ENCODE measurements at regions not wholly inside any gene's neighbourhood (a gene's known extent, or its start where the extent isn't known, plus 50 kb on each side); places are given as distances from the start of the nearest gene placed in this dataset.
"Not testable (repeated sequence)": the region's sequence is repeated elsewhere in the genome, so short reads cannot be mapped to it uniquely, and the experiment has no call there.

- no peak for DNase-seq
- Histone ChIP-seq H3K36me3 (ENCODE audit: insufficient read depth, low read length) (peaks cover 13% of the 10 kb centered on the region; the same call in 1 of the 2 replicates), H2AFZ (ENCODE audit: low read length) (peak overlapping the region; percentile 18; the same call in 1 of the 2 replicates), H3K9me3 (ENCODE audit: low read length) (no peaks in the 10 kb centered on the region), H3K4me1 (ENCODE audit: low read length) (peaks cover 69% of the 10 kb centered on the region), H3K4me3 (ENCODE audit: low read length) (peak overlapping the region; percentile 29), H3K9me2 (replicated peaks; ENCODE audit: insufficient read depth, low read length) (no peaks in the 10 kb centered on the region), H3K27ac (ENCODE audit: low read length) (peak overlapping the region; percentile 40; the same call in 1 of the 2 replicates), H3K27me3 (ENCODE audit: low read length) (no peaks in the 10 kb centered on the region), H3K79me2 (ENCODE audit: low read length) (no peaks in the 10 kb centered on the region), H3K9ac (ENCODE audit: low read length) (no peak overlapping the region), H4K20me1 (ENCODE audit: insufficient read depth, low read depth, low read length) (no peaks in the 10 kb centered on the region), H3K4me2 (ENCODE audit: low read depth, low read length, poor library complexity, severe bottlenecking) (peak overlapping the region; percentile 29)
Observed at GRCh38 chr2:107136733-107137132, 250.8 kb upstream of the ST6GAL2 start.

- no peak for DNase-seq
- peak overlapping the region; percentile 29 for H3K4me2 ChIP-seq (ENCODE audit: low read depth, low read length, poor library complexity, severe bottlenecking)
Observed at GRCh38 chr2:107137706-107138105, 251.7 kb upstream of the ST6GAL2 start.

DNA sequence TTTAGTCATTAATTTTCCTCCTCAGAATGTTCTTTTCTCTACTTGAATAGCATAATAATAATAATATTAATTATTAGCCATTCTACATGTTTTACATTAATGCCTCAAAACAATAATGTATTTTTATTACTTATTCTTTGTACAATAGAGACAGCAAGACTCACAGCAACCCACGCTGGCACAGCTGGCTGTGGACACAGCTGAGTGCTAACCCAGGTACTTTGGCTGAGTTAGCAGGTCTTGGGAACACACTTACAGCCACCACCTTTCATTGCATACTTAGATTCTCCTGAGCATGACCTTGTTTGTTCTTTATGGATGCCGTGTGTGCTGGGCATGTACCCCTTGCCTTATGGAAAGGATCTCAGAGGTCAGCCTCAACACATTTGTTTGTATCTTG, 260.2 kb upstream of the ST6GAL2 start:
- no peak overlapping the region for H3K4me3 ChIP-seq (ENCODE audit: low read length)
- H3K27ac ChIP-seq (ENCODE audit: low read length) = no peak overlapping the region
- H2AFZ ChIP-seq (ENCODE audit: low read length) = no peak overlapping the region
- H3K4me1 ChIP-seq (ENCODE audit: low read length) = peaks cover 9% of the 10 kb centered on the region
- no peaks in the 10 kb centered on the region for H3K9me2 ChIP-seq (replicated peaks; ENCODE audit: insufficient read depth, low read length)
- H3K27me3 ChIP-seq (ENCODE audit: low read length) = no peaks in the 10 kb centered on the region
- DNase-seq = no peak
- no peaks in the 10 kb centered on the region for H3K79me2 ChIP-seq (ENCODE audit: low read length)
- H3K9me3 ChIP-seq (ENCODE audit: low read length) = no peaks in the 10 kb centered on the region
- no peaks in the 10 kb centered on the region for H3K36me3 ChIP-seq (ENCODE audit: insufficient read depth, low read length)
- H3K9ac ChIP-seq (ENCODE audit: low read length) = no peak overlapping the region
- no peak overlapping the region for H3K4me2 ChIP-seq (ENCODE audit: low read depth, low read length, poor library complexity, severe bottlenecking)
- no peaks in the 10 kb centered on the region for H4K20me1 ChIP-seq (ENCODE audit: insufficient read depth, low read depth, low read length)

More at GRCh38 chr2:107137706-107138105, 251.7 kb upstream of the ST6GAL2 start:
- H3K27me3 ChIP-seq (ENCODE audit: low read length) = no peaks in the 10 kb centered on the region
- H3K4me3 ChIP-seq (ENCODE audit: low read length) = peak overlapping the region; percentile 29; the same call in 1 of the 2 replicates
- no peaks in the 10 kb centered on the region for H3K9me2 ChIP-seq (replicated peaks; ENCODE audit: insufficient read depth, low read length)
- H4K20me1 ChIP-seq (ENCODE audit: insufficient read depth, low read depth, low read length) = no peaks in the 10 kb centered on the region
- H3K9ac ChIP-seq (ENCODE audit: low read length) = no peak overlapping the region
- peak overlapping the region; percentile 40 for H3K27ac ChIP-seq (ENCODE audit: low read length)
- no peaks in the 10 kb centered on the region for H3K79me2 ChIP-seq (ENCODE audit: low read length)
- H2AFZ ChIP-seq (ENCODE audit: low read length) = no peak overlapping the region
- H3K4me1 ChIP-seq (ENCODE audit: low read length) = peaks cover 62% of the 10 kb centered on the region
- no peaks in the 10 kb centered on the region for H3K9me3 ChIP-seq (ENCODE audit: low read length)
- peaks cover 13% of the 10 kb centered on the region; the same call in 1 of the 2 replicates for H3K36me3 ChIP-seq (ENCODE audit: insufficient read depth, low read length)

- H3K36me3 ChIP-seq (ENCODE audit: insufficient read depth, low read length); H3K27ac ChIP-seq (ENCODE audit: low read length); H4K20me1 ChIP-seq (ENCODE audit: insufficient read depth, low read depth, low read length); H2AFZ ChIP-seq (ENCODE audit: low read length); H3K4me3 ChIP-seq (ENCODE audit: low read length); H3K27me3 ChIP-seq (ENCODE audit: low read length); H3K9me3 ChIP-seq (ENCODE audit: low read length); H3K79me2 ChIP-seq (ENCODE audit: low read length); H3K9me2 ChIP-seq (replicated peaks; ENCODE audit: insufficient read depth, low read length); H3K9ac ChIP-seq (ENCODE audit: low read length); DNase-seq; H3K4me2 ChIP-seq (ENCODE audit: low read depth, low read length, poor library complexity, severe bottlenecking): not testable (repeated sequence)
- H3K4me1 ChIP-seq (ENCODE audit: low read length) = peaks cover 14% of the 10 kb centered on the region
Observed at GRCh38 chr2:107146645-107147044, 260.7 kb upstream of the ST6GAL2 start.

GRCh38 chr2:107148055-107148454, 262.1 kb upstream of the ST6GAL2 start:
- no peaks in the 10 kb centered on the region for H3K27me3 ChIP-seq (ENCODE audit: low read length)
- DNase-seq = no peak
- H3K79me2 ChIP-seq (ENCODE audit: low read length) = no peaks in the 10 kb centered on the region
- no peaks in the 10 kb centered on the region for H3K36me3 ChIP-seq (ENCODE audit: insufficient read depth, low read length)
- peaks cover 17% of the 10 kb centered on the region for H3K4me1 ChIP-seq (ENCODE audit: low read length)
- no peak overlapping the region for H3K27ac ChIP-seq (ENCODE audit: low read length)
- no peak overlapping the region for H2AFZ ChIP-seq (ENCODE audit: low read length)
- no peaks in the 10 kb centered on the region for H4K20me1 ChIP-seq (ENCODE audit: insufficient read depth, low read depth, low read length)
- no peak overlapping the region for H3K9ac ChIP-seq (ENCODE audit: low read length)
- H3K9me2 ChIP-seq (replicated peaks; ENCODE audit: insufficient read depth, low read length) = no peaks in the 10 kb centered on the region
- no peak overlapping the region for H3K4me3 ChIP-seq (ENCODE audit: low read length)
- H3K4me2 ChIP-seq (ENCODE audit: low read depth, low read length, poor library complexity, severe bottlenecking) = no peak overlapping the region
- no peaks in the 10 kb centered on the region for H3K9me3 ChIP-seq (ENCODE audit: low read length)

DNA sequence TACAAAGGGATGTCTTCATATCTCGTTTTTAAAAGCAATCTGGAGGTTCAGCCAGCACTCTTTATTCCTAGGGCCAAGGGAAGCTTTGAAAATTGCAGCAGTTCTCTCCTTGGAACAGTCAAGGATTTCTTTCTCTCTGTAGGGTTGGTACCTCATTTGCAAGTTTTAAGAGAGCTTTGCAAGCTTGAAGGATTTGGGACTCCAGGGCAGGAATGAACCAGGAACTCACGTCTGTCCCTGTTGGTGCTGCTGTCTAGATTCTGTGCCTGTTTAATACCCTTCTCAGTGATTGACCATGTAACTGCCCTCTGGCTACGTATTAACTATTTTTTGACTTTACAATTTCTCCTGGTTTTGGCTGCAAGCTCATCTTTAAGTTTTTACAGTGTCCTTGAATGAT, 262.5 kb upstream of the ST6GAL2 start:
- H3K4me2 ChIP-seq (ENCODE audit: low read depth, low read length, poor library complexity, severe bottlenecking) = no peak overlapping the region
- no peaks in the 10 kb centered on the region for H3K9me3 ChIP-seq (ENCODE audit: low read length)
- H3K27ac ChIP-seq (ENCODE audit: low read length) = no peak overlapping the region
- no peaks in the 10 kb centered on the region for H3K9me2 ChIP-seq (replicated peaks; ENCODE audit: insufficient read depth, low read length)
- H3K9ac ChIP-seq (ENCODE audit: low read length) = no peak overlapping the region
- no peaks in the 10 kb centered on the region for H4K20me1 ChIP-seq (ENCODE audit: insufficient read depth, low read depth, low read length)
- no peak overlapping the region for H2AFZ ChIP-seq (ENCODE audit: low read length)
- no peak for DNase-seq
- peaks cover 17% of the 10 kb centered on the region for H3K4me1 ChIP-seq (ENCODE audit: low read length)
- no peak overlapping the region for H3K4me3 ChIP-seq (ENCODE audit: low read length)
- H3K79me2 ChIP-seq (ENCODE audit: low read length) = no peaks in the 10 kb centered on the region
- no peaks in the 10 kb centered on the region for H3K27me3 ChIP-seq (ENCODE audit: low read length)
- H3K36me3 ChIP-seq (ENCODE audit: insufficient read depth, low read length) = no peaks in the 10 kb centered on the region

DNA sequence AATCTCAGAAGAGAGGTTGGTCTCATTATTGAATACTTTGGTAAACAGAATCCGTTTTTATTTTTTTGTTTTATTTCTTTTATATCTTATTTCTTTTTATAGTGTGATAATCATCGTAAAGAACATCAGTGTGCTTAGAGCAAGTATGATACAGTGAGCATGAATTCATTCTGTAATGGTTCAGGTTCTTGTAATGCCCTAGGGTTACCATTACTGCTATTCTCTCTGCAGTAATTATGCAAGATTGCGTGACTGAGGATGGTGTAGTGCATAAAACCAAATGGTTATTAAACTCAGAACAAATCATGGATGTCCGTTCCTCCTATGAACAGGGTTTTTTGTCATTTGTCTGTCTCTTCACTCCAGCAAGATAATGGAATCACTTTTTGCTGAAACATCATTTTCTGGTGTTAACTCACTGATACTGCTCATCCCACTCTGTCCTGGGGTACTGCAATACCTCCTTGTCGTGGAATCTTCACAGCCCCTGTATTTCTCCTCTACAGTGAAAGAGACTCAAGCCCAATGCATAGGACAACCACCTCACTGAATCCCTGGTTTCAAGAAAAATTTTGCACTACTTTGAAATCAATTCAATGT, 274.8 kb upstream of the ST6GAL2 start:
- no peaks in the 10 kb centered on the region for H3K4me1 ChIP-seq (ENCODE audit: low read length)
- H3K9me2 ChIP-seq (replicated peaks; ENCODE audit: insufficient read depth, low read length) = no peaks in the 10 kb centered on the region
- H3K27ac ChIP-seq (ENCODE audit: low read length) = no peak overlapping the region
- H3K4me2 ChIP-seq (ENCODE audit: low read depth, low read length, poor library complexity, severe bottlenecking) = no peak overlapping the region
- H3K4me3 ChIP-seq (ENCODE audit: low read length) = no peak overlapping the region
- H2AFZ ChIP-seq (ENCODE audit: low read length) = no peak overlapping the region
- H3K36me3 ChIP-seq (ENCODE audit: insufficient read depth, low read length) = no peaks in the 10 kb centered on the region
- no peak overlapping the region for H3K9ac ChIP-seq (ENCODE audit: low read length)
- H3K27me3 ChIP-seq (ENCODE audit: low read length) = no peaks in the 10 kb centered on the region
- no peaks in the 10 kb centered on the region for H3K79me2 ChIP-seq (ENCODE audit: low read length)
- H3K9me3 ChIP-seq (ENCODE audit: low read length) = no peaks in the 10 kb centered on the region
- no peaks in the 10 kb centered on the region for H4K20me1 ChIP-seq (ENCODE audit: insufficient read depth, low read depth, low read length)
- DNase-seq = no peak

DNA sequence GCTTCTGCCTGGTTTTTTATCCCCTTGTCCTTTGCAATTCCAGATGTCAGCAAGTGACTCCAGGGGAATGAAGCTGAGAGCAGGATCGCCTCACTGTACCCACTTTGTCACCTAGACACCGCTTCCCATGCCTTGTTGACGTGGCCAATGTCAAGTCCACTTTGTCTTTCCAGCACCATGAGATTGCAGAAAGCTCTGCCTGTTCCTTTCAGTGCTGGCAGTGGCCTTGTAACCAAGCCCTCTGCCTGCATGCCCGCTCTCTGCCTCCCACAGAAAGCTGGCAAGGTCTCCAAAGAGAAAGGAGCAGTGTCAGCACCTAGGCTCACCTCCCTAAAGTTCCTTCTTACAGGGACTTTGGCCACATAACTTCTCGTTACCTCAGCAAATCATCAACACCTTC, 282.2 kb upstream of the ST6GAL2 start:
- Histone ChIP-seq H3K27me3 (ENCODE audit: low read length) (no peaks in the 10 kb centered on the region), H2AFZ (ENCODE audit: low read length) (no peak overlapping the region), H3K4me2 (ENCODE audit: low read depth, low read length, poor library complexity, severe bottlenecking) (no peak overlapping the region), H3K79me2 (ENCODE audit: low read length) (no peaks in the 10 kb centered on the region), H3K4me3 (ENCODE audit: low read length) (no peak overlapping the region), H4K20me1 (ENCODE audit: insufficient read depth, low read depth, low read length) (no peaks in the 10 kb centered on the region), H3K9me2 (replicated peaks; ENCODE audit: insufficient read depth, low read length) (no peaks in the 10 kb centered on the region), H3K9me3 (ENCODE audit: low read length) (no peaks in the 10 kb centered on the region), H3K4me1 (ENCODE audit: low read length) (peaks cover 11% of the 10 kb centered on the region), H3K27ac (ENCODE audit: low read length) (no peak overlapping the region), H3K9ac (ENCODE audit: low read length) (no peak overlapping the region), H3K36me3 (ENCODE audit: insufficient read depth, low read length) (no peaks in the 10 kb centered on the region)
- DNase-seq = no peak

All from Karpas-422 (cell line).